Stimulated activated CD8-positive, alpha-beta memory T cell treated with anti-CD3 and anti-CD28 coated beads, Interleukin-4, amount 100 ng/mL, for 4 hours (primary cell): ENCODE measurements at regions not wholly inside any gene's neighbourhood (a gene's known extent, or its start where the extent isn't known, plus 50 kb on each side); places are given as distances from the start of the nearest gene placed in this dataset.

Experiments
- DNase-seq, 2 donors: peaks; one replicate each; pipeline ENCODE4 v3.0.0-alpha.2; 2020; ENCODE audit warnings: low read depth in 2 of 2, low spot score in 1 of 2

GRCh38 chr14:34138175-34138574 is 187.3 kb upstream of the EGLN3 start:
- no peak for DNase-seq

- no peak for DNase-seq
Measured at GRCh38 chr14:34137001-34137745, 186.3 kb upstream of the EGLN3 start.

GRCh38 chr14:34135492-34135891 is 184.6 kb upstream of the EGLN3 start:
- no peak for DNase-seq

GRCh38 chr14:34134484-34134883 is 183.6 kb upstream of the EGLN3 start:
- DNase-seq: no peak

GRCh38 chr14:34129927-34130552 is 179.2 kb upstream of the EGLN3 start:
- DNase-seq: no peak

- no peak for DNase-seq
Measured at GRCh38 chr14:34128665-34129064, 177.8 kb upstream of the EGLN3 start.

- no peak for DNase-seq
Measured at GRCh38 chr14:34126586-34126985, 175.7 kb upstream of the EGLN3 start.

GRCh38 chr14:34124585-34124984 is 173.7 kb upstream of the EGLN3 start:
- no peak for DNase-seq

GRCh38 chr14:34122650-34123049 is 171.8 kb upstream of the EGLN3 start:
- no peak for DNase-seq

GRCh38 chr14:34122081-34122480 is 171.2 kb upstream of the EGLN3 start:
- no peak for DNase-seq

GRCh38 chr14:34120185-34120977 is 169.5 kb upstream of the EGLN3 start:
- no peak for DNase-seq

GRCh38 chr14:34119107-34119858 is 168.4 kb upstream of the EGLN3 start:
- DNase-seq: no peak

- no peak for DNase-seq
Measured at GRCh38 chr14:34113991-34114390, 163.1 kb upstream of the EGLN3 start.

GRCh38 chr14:34113005-34113511 is 162.2 kb upstream of the EGLN3 start:
- DNase-seq: no peak

GRCh38 chr14:34111953-34112352 is 161.1 kb upstream of the EGLN3 start:
- DNase-seq: no peak

- DNase-seq: no peak
Measured at GRCh38 chr14:34111505-34111904, 160.6 kb upstream of the EGLN3 start.

- DNase-seq: no peak
Measured at GRCh38 chr14:34110531-34110930, 159.7 kb upstream of the EGLN3 start.

GRCh38 chr14:34107441-34107840 is 156.6 kb upstream of the EGLN3 start:
- DNase-seq: no peak

- no peak for DNase-seq
Measured at GRCh38 chr14:34106310-34106709, 155.4 kb upstream of the EGLN3 start.

- no peak for DNase-seq
Measured at GRCh38 chr14:34104489-34105397, 153.9 kb upstream of the EGLN3 start.
